Epithelial cell of prostate (primary cell): ENCODE measurements at regions not wholly inside any gene's neighbourhood (a gene's known extent, or its start where the extent isn't known, plus 50 kb on each side); places are given as distances from the start of the nearest gene placed in this dataset.
"Not testable (repeated sequence)": the region's sequence is repeated elsewhere in the genome, so short reads cannot be mapped to it uniquely, and the experiment has no call there.

Experiments
- DNase-seq: peaks from one replicate; pipeline ENCODE4 v3.0.0-alpha.2; 2011; ENCODE audit warnings: low read depth, low spot score
- H3K27ac ChIP-seq: fragments of 450-650 bp; 2 replicates; pipeline ENCODE4 v1.5.1; 2017; ENCODE audit warnings: mild to moderate bottlenecking

- H3K27ac ChIP-seq: peak overlapping the region; percentile 92
- DNase-seq: not testable (repeated sequence)
These were observed 2907.5 kb downstream of the RPIA start for GRCh38 chr2:91599000-91599399.

DNA sequence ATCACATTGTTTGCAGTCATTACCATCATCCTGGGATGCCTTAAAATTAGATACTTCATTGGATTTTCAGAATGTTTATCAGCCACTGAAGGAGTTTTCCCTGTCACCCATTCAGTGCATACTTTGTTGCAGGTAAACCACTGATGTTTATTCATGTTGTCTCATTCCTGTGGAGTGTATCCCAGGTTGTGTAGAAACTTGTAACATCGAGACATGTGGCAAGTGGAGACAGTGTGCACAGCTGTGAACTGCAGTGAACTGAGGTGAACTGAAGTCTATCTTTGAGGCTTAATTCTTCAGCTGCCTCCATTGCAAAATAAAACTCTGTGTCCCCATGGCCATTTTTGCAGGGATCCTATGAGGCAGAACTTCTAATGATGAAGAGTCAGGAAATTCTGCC lies 2911.4 kb downstream of the RPIA start:
- H3K27ac ChIP-seq: not testable (repeated sequence)
- DNase-seq: peak; percentile 20

DNA sequence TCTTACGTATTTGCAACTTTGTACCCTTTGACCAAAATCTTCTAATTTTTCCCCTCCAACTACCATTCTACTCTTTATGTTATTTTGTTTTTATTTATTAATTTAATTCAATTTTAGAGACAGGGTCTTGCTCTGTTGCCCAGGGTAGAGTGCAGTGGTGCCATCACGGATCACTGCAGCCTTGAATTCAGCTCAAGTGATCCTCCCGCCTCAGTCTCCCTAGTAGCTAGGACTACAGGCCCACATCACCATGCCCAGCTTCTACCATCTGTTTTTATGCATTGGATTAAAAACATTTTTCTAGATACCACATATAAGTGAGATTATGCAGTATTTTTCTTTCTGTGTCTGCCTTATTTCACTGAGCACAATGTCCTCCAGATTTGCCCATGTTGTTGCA lies 2912.5 kb downstream of the RPIA start:
- DNase-seq: not testable (repeated sequence)

DNA sequence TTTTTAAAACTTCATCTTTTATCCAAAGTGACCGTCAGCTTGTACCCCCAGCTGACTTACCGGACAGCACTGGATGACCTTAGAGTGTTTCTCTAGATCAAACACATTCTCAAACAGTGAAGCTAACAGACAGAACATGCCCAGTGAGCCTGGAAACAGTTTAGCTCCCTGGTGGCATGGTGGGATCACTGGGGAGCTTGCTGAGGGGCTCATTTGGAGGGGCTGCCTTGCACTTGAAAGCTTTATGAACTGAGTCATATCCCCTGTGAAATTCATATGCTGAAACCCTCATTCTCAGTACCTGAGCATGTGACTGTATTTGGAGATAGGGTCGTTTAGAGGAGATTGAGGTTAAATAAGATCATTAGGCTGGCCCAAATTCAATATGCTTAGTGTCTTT lies 2913.2 kb downstream of the RPIA start:
- DNase-seq, H3K27ac ChIP-seq: not testable (repeated sequence)

More for the DNA sequence above, 2912.5 kb downstream of the RPIA start:
- not testable (repeated sequence) for H3K27ac ChIP-seq

- H3K27ac ChIP-seq, DNase-seq: not testable (repeated sequence)
These were observed 2932.3 kb downstream of the RPIA start for GRCh38 chr2:91623739-91624138.

DNA sequence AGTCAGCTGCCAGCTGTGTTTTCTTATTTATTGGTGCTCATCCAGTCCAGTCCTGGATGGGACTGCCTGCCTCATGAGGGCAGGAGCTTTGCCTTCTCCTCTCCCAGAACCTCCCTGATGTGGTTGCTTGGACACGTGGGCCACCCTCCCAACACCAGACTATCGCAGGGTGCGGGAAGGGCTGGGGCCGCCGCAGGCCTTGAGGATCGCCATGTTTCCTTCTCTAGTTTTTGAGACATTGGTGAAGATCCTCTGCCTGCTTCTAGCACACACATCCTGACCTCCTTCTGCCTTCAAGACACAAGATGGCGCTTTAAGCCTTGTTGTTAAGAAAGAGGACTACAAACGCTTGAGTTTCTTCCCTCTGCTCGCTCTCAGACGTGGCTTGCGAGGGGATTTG lies 2937.0 kb downstream of the RPIA start:
- DNase-seq, H3K27ac ChIP-seq: not testable (repeated sequence)

GRCh38 chr2:91657193-91657592 lies 2965.7 kb downstream of the RPIA start:
- DNase-seq, H3K27ac ChIP-seq: not testable (repeated sequence)

DNA sequence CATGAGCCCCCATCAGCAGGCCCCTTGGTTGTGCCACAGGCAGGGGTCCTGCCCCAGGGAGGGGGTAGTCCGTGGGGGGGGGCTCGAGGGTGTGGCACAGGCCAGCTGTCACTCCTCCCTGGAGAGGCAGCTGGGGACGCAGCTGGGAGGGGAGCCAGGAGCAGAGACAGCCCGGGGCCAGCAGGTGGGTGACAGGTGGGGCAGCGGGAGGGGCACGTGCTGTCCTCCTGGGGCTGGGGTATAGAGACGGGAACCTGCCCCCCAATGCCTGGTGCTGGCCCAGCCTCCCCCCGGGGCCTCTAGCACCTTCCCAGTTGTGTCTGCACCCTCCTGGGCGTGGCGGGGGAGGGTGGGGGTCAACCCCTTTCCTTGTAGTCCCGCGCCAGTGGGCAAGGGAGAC lies 2966.9 kb downstream of the RPIA start:
- H3K27ac ChIP-seq, DNase-seq: not testable (repeated sequence)

DNA sequence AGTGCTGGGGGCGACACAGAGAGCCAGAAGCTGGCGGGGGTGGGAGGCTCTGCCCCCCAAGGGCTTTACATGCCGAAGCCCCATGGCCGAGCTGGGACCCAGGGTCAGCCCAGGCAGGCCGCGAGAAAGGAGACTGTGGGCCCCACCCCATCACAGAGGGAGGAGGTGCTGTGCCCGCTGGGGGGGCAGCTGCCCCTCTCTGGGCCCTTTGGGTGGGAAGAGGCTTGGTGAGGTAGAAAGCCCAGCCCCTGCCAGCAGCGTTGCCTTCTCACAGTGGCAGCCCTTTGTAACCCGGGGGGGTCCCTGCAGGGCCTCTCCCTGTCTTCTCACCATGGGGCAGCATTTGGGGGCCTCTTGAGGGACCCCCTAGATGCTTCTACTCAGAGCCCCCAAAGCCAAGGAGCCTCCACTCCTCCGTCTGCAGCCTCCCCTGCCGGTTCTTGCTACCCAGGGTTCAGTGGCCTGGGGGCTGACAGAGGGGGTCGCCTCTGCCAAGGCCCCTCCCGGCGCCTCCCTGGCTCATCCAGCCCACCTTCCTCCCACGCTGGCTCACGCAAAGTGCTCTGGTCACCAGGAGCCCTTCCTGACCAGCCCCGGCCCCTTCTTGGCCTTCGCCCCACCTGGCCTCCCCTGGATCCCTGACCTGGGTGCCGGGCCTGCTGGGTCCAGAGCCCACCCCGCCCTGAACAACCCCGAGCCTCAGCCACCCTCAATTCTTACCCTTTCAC lies 2967.9 kb downstream of the RPIA start:
- DNase-seq, H3K27ac ChIP-seq: not testable (repeated sequence)

DNA sequence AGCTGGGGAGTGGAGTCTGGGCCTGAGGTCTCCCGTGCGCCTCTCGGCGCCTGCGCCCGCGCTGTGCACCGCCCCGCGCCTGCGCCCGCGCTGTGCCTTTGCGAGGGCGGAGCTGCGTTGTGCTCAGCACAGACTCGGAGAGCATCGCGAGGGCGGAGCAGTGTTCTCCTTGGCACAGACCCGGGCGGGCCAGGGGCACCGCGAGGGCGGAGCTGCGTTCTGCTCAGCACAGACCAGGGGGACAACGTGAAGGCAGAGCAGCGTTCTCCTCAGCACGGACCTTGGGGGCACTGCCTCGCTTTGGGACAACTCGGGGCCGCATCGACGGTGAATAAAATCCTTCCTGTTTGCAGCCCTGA lies 2968.4 kb downstream of the RPIA start:
- H3K27ac ChIP-seq, DNase-seq: not testable (repeated sequence)

DNA sequence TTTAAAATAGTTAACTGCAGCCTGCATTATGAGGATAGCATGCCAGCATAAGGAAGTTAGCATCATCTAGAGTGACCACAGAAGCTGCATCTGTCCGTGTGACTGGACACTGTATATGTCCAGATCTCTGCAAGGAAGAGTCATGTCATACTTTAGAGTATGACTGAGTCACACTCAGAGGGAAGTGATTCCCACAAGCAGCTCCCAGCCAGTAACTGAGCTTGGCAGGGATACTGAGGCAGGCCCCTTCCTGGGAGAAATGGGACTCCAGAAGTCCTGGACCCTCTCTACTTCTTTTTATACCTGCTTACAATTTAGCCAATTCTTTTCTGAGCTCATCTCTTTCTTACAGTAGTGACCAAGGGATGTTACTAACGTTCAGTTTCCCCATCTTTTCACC lies 2975.9 kb downstream of the RPIA start:
- DNase-seq, H3K27ac ChIP-seq: not testable (repeated sequence)

- not testable (repeated sequence) for H3K27ac ChIP-seq, DNase-seq
These were observed 2994.1 kb downstream of the RPIA start for GRCh38 chr2:91685541-91685940.

GRCh38 chr2:91686046-91686445 lies 2994.6 kb downstream of the RPIA start:
- DNase-seq, H3K27ac ChIP-seq: not testable (repeated sequence)
